Endothelial cell of umbilical vein (primary cell): ENCODE measurements at regions not wholly inside any gene's neighbourhood (a gene's known extent, or its start where the extent isn't known, plus 50 kb on each side); places are given as distances from the start of the nearest gene placed in this dataset.

Source experiments
- BruUV-seq: library from RNA; stranded (reverse); fragments of 400-500 nt; replicated peaks from 2 replicates; lab custom pipeline; 2021; lab: Mats Ljungman, UMichigan
- CTCF ChIA-PET: fragments of 300-600, 350-600 bp; sonication (Branson Sonifier 250); formaldehyde crosslinking; loops from one replicate; lab custom pipeline; 2021; ENCODE audit warnings: antibody characterized with exemption, inconsistent platforms; lab: Charles Lee
- POLR2A ChIA-PET: fragments of 300-600, 350-600 bp; sonication (Branson Sonifier 250); formaldehyde crosslinking; loops from one replicate; lab custom pipeline; 2021; ENCODE audit warnings: antibody characterized with exemption, inconsistent platforms; lab: Charles Lee
- DNase-seq: peaks from one replicate; pipeline ENCODE4 v3.0.0-alpha.2; 2011; ENCODE audit warnings: low read depth, low spot score
- FAIRE-seq: peaks from 2 replicates; lab custom pipeline; 2011; peaks lifted over from hg19 to GRCh38; lab: Jason Lieb, UNC
- H2AFZ ChIP-seq: 2 replicates; pipeline ENCODE4 v1.6.0; 2012; ENCODE audit warnings: low read depth, low read length, control low read depth, inconsistent platforms
- H3K27ac ChIP-seq: 2 replicates; pipeline ENCODE4 v1.5.1; 2011; ENCODE audit warnings: low read depth, mild to moderate bottlenecking, control low read depth, low read length, moderate library complexity; ENCODE audit not compliant: insufficient read depth
- H3K27me3 ChIP-seq, 2 experiments: 2 replicates each; pipeline versions ENCODE4 v1.6.0 to v1.6.1; 2011; ENCODE audit warnings: low read length in 2 of 2, mixed read lengths in 1 of 2; ENCODE audit not compliant: control insufficient read depth in 2 of 2, insufficient read depth in 2 of 2
- H3K36me3 ChIP-seq, 2 experiments: 2 replicates in 1 of 2; 3 replicates in 1 of 2; pipeline ENCODE4 v1.5.1; 2011; ENCODE audit warnings: low read length in 2 of 2, mild to moderate bottlenecking in 1 of 2, moderate library complexity in 1 of 2; ENCODE audit not compliant: control insufficient read depth in 2 of 2, insufficient read depth in 2 of 2; ENCODE audit errors: extremely low read depth in 1 of 2
- H3K4me1 ChIP-seq: 3 replicates; pipeline ENCODE4 v1.5.1; 2011; ENCODE audit warnings: mild to moderate bottlenecking, low read length; ENCODE audit not compliant: control insufficient read depth, insufficient read depth; ENCODE audit errors: extremely low read depth
- H3K4me2 ChIP-seq: 2 replicates; pipeline ENCODE4 v1.6.1; 2011; ENCODE audit warnings: low read length, control low read depth, mixed read lengths; ENCODE audit not compliant: insufficient read depth
- H3K4me3 ChIP-seq, 3 experiments: fragments of 200-600 bp in 1 of 3; sonication (generic), shearing (Covaris generic) in 1 of 3; replicated peaks in 1 of 3; 2 replicates each; pipeline ENCODE4 v1.5.1; 2011 to 2016; ENCODE audit warnings: control low read depth in 3 of 3, low read length in 3 of 3, mild to moderate bottlenecking in 2 of 3, inconsistent platforms in 1 of 3, low read depth in 1 of 3, moderate library complexity in 1 of 3; ENCODE audit not compliant: insufficient read depth in 1 of 3
- H3K79me2 ChIP-seq: 2 replicates; pipeline ENCODE4 v1.6.0; 2012; ENCODE audit warnings: low read length, inconsistent platforms; ENCODE audit not compliant: control insufficient read depth, insufficient read depth
- H3K9ac ChIP-seq: replicated peaks from 2 replicates; pipeline ENCODE3; 2011; ENCODE audit warnings: low read length, control low read depth; ENCODE audit not compliant: insufficient read depth; ENCODE audit errors: extremely low read depth
- H3K9me1 ChIP-seq: replicated peaks from 3 replicates; pipeline ENCODE4 v1.6.0; 2011; ENCODE audit warnings: mild to moderate bottlenecking, low read length; ENCODE audit not compliant: control insufficient read depth, insufficient read depth; ENCODE audit errors: extremely low read depth
- H3K9me3 ChIP-seq: replicated peaks from 2 replicates; pipeline ENCODE4 v1.5.1; 2012; ENCODE audit warnings: low read length, inconsistent platforms; ENCODE audit not compliant: control insufficient read depth, insufficient read depth
- H4K20me1 ChIP-seq: replicated peaks from 2 replicates; pipeline ENCODE3; 2011; ENCODE audit warnings: mild to moderate bottlenecking, low read length; ENCODE audit not compliant: control insufficient read depth, insufficient read depth; ENCODE audit errors: extremely low read depth
- CTCF ChIP-seq, 2 donors: IDR thresholded peaks; 1 replicate in 1 of 2; 2 replicates in 1 of 2; pipeline ENCODE4 v1.5.1; 2011; ENCODE audit warnings: low read length in 2 of 2, mild to moderate bottlenecking in 2 of 2, moderate library complexity in 2 of 2, control low read depth in 1 of 2, inconsistent platforms in 1 of 2, low read depth in 1 of 2; ENCODE audit not compliant: insufficient read depth in 1 of 2; ENCODE audit errors: extremely low read depth in 1 of 2
- EZH2 ChIP-seq: IDR thresholded peaks from 2 replicates; pipeline ENCODE4 v1.6.1; 2012; ENCODE audit warnings: borderline replicate concordance, low read depth, mild to moderate bottlenecking, moderate library complexity, low read length, inconsistent platforms; ENCODE audit not compliant: severe bottlenecking
- FOS ChIP-seq: IDR thresholded peaks from 2 replicates; pipeline ENCODE4 v1.6.1; 2011; ENCODE audit warnings: mild to moderate bottlenecking, low read length, moderate library complexity, borderline replicate concordance; ENCODE audit not compliant: insufficient read depth
- GATA2 ChIP-seq: IDR thresholded peaks from 2 replicates; pipeline ENCODE4 v1.7.0; 2011; ENCODE audit warnings: low read depth, mild to moderate bottlenecking, moderate library complexity, mixed read lengths, low read length; ENCODE audit not compliant: insufficient read length, insufficient read depth
- JUN ChIP-seq: IDR thresholded peaks from 2 replicates; pipeline ENCODE4 v1.6.1; 2011; ENCODE audit warnings: borderline replicate concordance, low read depth; ENCODE audit not compliant: insufficient read length, insufficient read depth
- MAX ChIP-seq: IDR thresholded peaks from 2 replicates; pipeline ENCODE4 v1.6.1; 2011; ENCODE audit not compliant: insufficient read depth, insufficient read length
- MYC ChIP-seq: IDR thresholded peaks from one replicate; pipeline ENCODE4 v1.6.1; 2011; ENCODE audit warnings: mild to moderate bottlenecking, low read depth, low read length
- POLR2A ChIP-seq: IDR thresholded peaks from 2 replicates; pipeline ENCODE4 v1.6.1; 2012; ENCODE audit warnings: low read depth, mild to moderate bottlenecking, control low read depth, low read length
- POLR2AphosphoS5 ChIP-seq: IDR thresholded peaks from 2 replicates; pipeline ENCODE4 v1.6.1; 2012; ENCODE audit warnings: low read depth, mild to moderate bottlenecking, control low read depth, low read length, moderate library complexity; ENCODE audit not compliant: insufficient read depth
- dilution Hi-C: fragments of 300-500 bp; cut with MboI; formaldehyde crosslinking; loops from one replicate; pipeline ENCODE4 v1.15.0; 2019; ENCODE audit warnings: low sequenced_read_pairs; ENCODE audit not compliant: extremely low pct_ligation_motif_present
- intact Hi-C: fragments of 100-400 bp; cut with micrococcal nuclease; formaldehyde crosslinking; loops from one replicate; pipeline ENCODE4 v1.10.0; 2022

- POLR2A ChIA-PET, result no interaction called here
- no peaks in the 10 kb centered on the region for H4K20me1 ChIP-seq
These were observed 111.8 kb downstream of the HAO1 start for GRCh38 chr20:7828437-7828836.

More at GRCh38 chr20:7828437-7828836, 111.8 kb downstream of the HAO1 start:
- no peaks in the 10 kb centered on the region for H3K79me2 ChIP-seq
- peaks cover 4% of the 10 kb centered on the region for H3K4me1 ChIP-seq
- BruUV-seq, result no TSS peak
- TF ChIP-seq JUN (no peak), FOS (no peak), MYC (no peak), POLR2AphosphoS5 (no peak), POLR2A (no peak), CTCF (IDR thresholded peaks at IDR 0.05; ENCODE audit: extremely low read depth in 1 of 2, insufficient read depth in 1 of 2, low read depth in 1 of 2, low read length in 2 of 2) (no peak), MAX (no peak), EZH2 (no peak), GATA2 (no peak)
- no peaks in the 10 kb centered on the region for H3K27me3 ChIP-seq
- H2AFZ ChIP-seq, result no peak overlapping the region
- intact Hi-C loops, result no loop called here
- H3K36me3 ChIP-seq, result no peaks in the 10 kb centered on the region
- FAIRE-seq (no peak), DNase-seq (no peak)
- H3K4me2 ChIP-seq, result no peak overlapping the region
- H3K9me3 ChIP-seq, result no peaks in the 10 kb centered on the region
- H3K27ac ChIP-seq, result no peak overlapping the region
- CTCF ChIA-PET, result interaction anchor here (0.7 kb wide), 1 partner anchor 13 kb away, joined by 3 read pairs; no protein-coding TSS in a partner anchor
- no peak overlapping the region for H3K4me3 ChIP-seq
- dilution Hi-C loops, result no loop called here
- H3K9ac ChIP-seq, result no peak overlapping the region
- no peaks in the 10 kb centered on the region for H3K9me1 ChIP-seq
